ENCODE measurements at regions not wholly inside any gene's neighbourhood (a gene's known extent, or its start where the extent isn't known, plus 50 kb on each side); places are given as distances from the start of the nearest gene placed in this dataset.

- TF ChIP-seq CTCF (tag by site-specific recombination; IDR thresholded peaks at IDR 0.05) = no peak
- no peak for TF ChIP-seq MYNN (tag by site-specific recombination; IDR thresholded peaks at IDR 0.05; ENCODE audit: borderline replicate concordance)
- TF ChIP-seq ZNF423 (tag by site-specific recombination; IDR thresholded peaks at IDR 0.05) = no peak
- no peak for TF ChIP-seq ZNF529 (tag by site-specific recombination; IDR thresholded peaks at IDR 0.05; ENCODE audit: insufficient replicate concordance)
- TF ChIP-seq ZNF274 (IDR thresholded peaks at IDR 0.05; ENCODE audit: low read length) = no peak
- no peak for TF ChIP-seq ZNF274 (tag by site-specific recombination; IDR thresholded peaks at IDR 0.05; ENCODE audit: borderline replicate concordance)
- peak; percentile 56 for TF ChIP-seq SETDB1 (IDR thresholded peaks at IDR 0.05; ENCODE audit: insufficient read length, low read length)
- no peak for TF ChIP-seq ZBTB49 (tag by site-specific recombination; IDR thresholded peaks at IDR 0.05; ENCODE audit: low read depth)
- TF ChIP-seq ZNF24 (tag by site-specific recombination; IDR thresholded peaks at IDR 0.05) = no peak
- TF ChIP-seq ZNF560 (tag by site-specific recombination; IDR thresholded peaks at IDR 0.05; ENCODE audit: borderline replicate concordance) = no peak
- no peak for TF ChIP-seq ZNF747 (tag by site-specific recombination; IDR thresholded peaks at IDR 0.05)
- TF ChIP-seq KLF17 (tag by site-specific recombination; IDR thresholded peaks at IDR 0.05) = no peak
- no peak for TF ChIP-seq ZNF623 (tag by site-specific recombination; IDR thresholded peaks at IDR 0.05)
- TF ChIP-seq HOXA7 (CRISPR knock-in tag; IDR thresholded peaks at IDR 0.05; ENCODE audit: borderline replicate concordance) = no peak
- TF ChIP-seq ZNF837 (tag by site-specific recombination; IDR thresholded peaks at IDR 0.05) = no peak
Observed at GRCh38 chrX:22338740-22339139, 66.0 kb downstream of the CBLL2 start.

All from HEK293 (cell line).